NCI-H2196 treated with DMSO at 0.1 percent for 48 hours (cell line): ENCODE measurements at regions not wholly inside any gene's neighbourhood (a gene's known extent, or its start where the extent isn't known, plus 50 kb on each side); places are given as distances from the start of the nearest gene placed in this dataset.

Experiments used
- DNase-seq: peaks from one replicate; lab custom pipeline; 2025; ENCODE audit not compliant: unreplicated experiment; lab: John Stamatoyannopoulos, UW

- DNase-seq, result no peak
Observed at GRCh38 chr4:110675426-110675825, 52.5 kb upstream of the PITX2 start.

GRCh38 chr4:110676241-110676640 is 53.4 kb upstream of the PITX2 start:
- no peak for DNase-seq

- no peak for DNase-seq
Observed at GRCh38 chr4:110678517-110679227, 55.8 kb upstream of the PITX2 start.

GRCh38 chr4:110680265-110680664 is 57.4 kb upstream of the PITX2 start:
- DNase-seq, result no peak

- DNase-seq, result no peak
Observed at GRCh38 chr4:110681381-110681780, 58.5 kb upstream of the PITX2 start.

GRCh38 chr4:110682311-110682710 is 59.4 kb upstream of the PITX2 start:
- DNase-seq, result no peak

GRCh38 chr4:110683601-110684000 is 60.7 kb upstream of the PITX2 start:
- DNase-seq, result no peak

- no peak for DNase-seq
Observed at GRCh38 chr4:110702326-110702725, 79.4 kb upstream of the PITX2 start.

GRCh38 chr4:110704748-110705439 is 82.0 kb upstream of the PITX2 start:
- DNase-seq, result no peak

- DNase-seq, result no peak
Observed at GRCh38 chr4:110705440-110705782, 82.5 kb upstream of the PITX2 start.

- DNase-seq, result no peak
Observed at GRCh38 chr4:110710070-110710469, 87.2 kb upstream of the PITX2 start.

- no peak for DNase-seq
Observed at GRCh38 chr4:110712486-110712885, 89.6 kb upstream of the PITX2 start.

- no peak for DNase-seq
Observed at GRCh38 chr4:110730318-110730717, 107.4 kb upstream of the PITX2 start.

GRCh38 chr4:110733901-110734300 is 111.0 kb upstream of the PITX2 start:
- DNase-seq, result no peak

- no peak for DNase-seq
Observed at GRCh38 chr4:110735686-110736085, 112.8 kb upstream of the PITX2 start.

- no peak for DNase-seq
Observed at GRCh38 chr4:110737931-110738330, 115.1 kb upstream of the PITX2 start.

- DNase-seq, result no peak
Observed at GRCh38 chr4:110742143-110742542, 119.3 kb upstream of the PITX2 start.

- no peak for DNase-seq
Observed at GRCh38 chr4:110748071-110748470, 125.2 kb upstream of the PITX2 start.

GRCh38 chr4:110751183-110751582 is 128.3 kb upstream of the PITX2 start:
- no peak for DNase-seq

GRCh38 chr4:110751986-110752385 is 129.1 kb upstream of the PITX2 start:
- DNase-seq, result no peak

- DNase-seq, result no peak
Observed at GRCh38 chr4:110753466-110753865, 130.6 kb upstream of the PITX2 start.

- no peak for DNase-seq
Observed at GRCh38 chr4:110754716-110755115, 131.8 kb upstream of the PITX2 start.

GRCh38 chr4:110769578-110769977 is 146.7 kb upstream of the PITX2 start:
- no peak for DNase-seq
